MM.1S (cell line): ENCODE measurements at regions not wholly inside any gene's neighbourhood (a gene's known extent, or its start where the extent isn't known, plus 50 kb on each side); places are given as distances from the start of the nearest gene placed in this dataset.

Experiments
- CTCF ChIP-seq: fragments of 300-600 bp; sonication (generic); IDR thresholded peaks from 2 replicates; pipeline ENCODE4 v1.5.1; 2016; ENCODE audit warnings: antibody characterized with exemption, low read length, mixed read lengths
- EZH2 ChIP-seq: fragments of 300-600 bp; sonication (generic); optimal IDR thresholded peaks from 2 replicates; pipeline ENCODE3; 2017; ENCODE audit warnings: low read depth, mild to moderate bottlenecking, antibody characterized with exemption, low read length, mixed read lengths

GRCh38 chr1:14031461-14031860 lies 331.5 kb downstream of the PRDM2 start:
- no peak for TF ChIP-seq CTCF
- no peak for TF ChIP-seq EZH2
